ENCODE measurements at regions not wholly inside any gene's neighbourhood (a gene's known extent, or its start where the extent isn't known, plus 50 kb on each side); places are given as distances from the start of the nearest gene placed in this dataset.
"Not testable (repeated sequence)": the region's sequence is repeated elsewhere in the genome, so short reads cannot be mapped to it uniquely, and the experiment has no call there.

GRCh38 chr10:20573924-20574323 lies 323.2 kb downstream of the NEBL start:
- Histone ChIP-seq H2AK5ac (ENCODE audit: low read depth, low read length) (no peak overlapping the region), H2BK15ac (ENCODE audit: low read length) (no peak overlapping the region), H2BK5ac (ENCODE audit: low read length) (no peak overlapping the region), H3K9me3 (replicated peaks in 1 of 2; ENCODE audit: control insufficient read depth in 2 of 2, insufficient read depth in 1 of 2, low read depth in 1 of 2, low read length in 2 of 2) (no peaks in the 10 kb centered on the region), H3K36me3 (replicated peaks in 1 of 2; ENCODE audit: control insufficient read depth in 2 of 2, insufficient read depth in 2 of 2, low read length in 2 of 2) (no peaks in the 10 kb centered on the region), H4K8ac (ENCODE audit: low read depth, low read length) (no peak overlapping the region), H3K23ac (ENCODE audit: low read depth, low read length, poor library complexity) (no peak overlapping the region), H3K18ac (ENCODE audit: low read length) (no peak overlapping the region), H2AFZ (ENCODE audit: low read length) (no peak overlapping the region), H2BK120ac (ENCODE audit: low read depth, low read length) (no peak overlapping the region), H3K14ac (ENCODE audit: low read length) (no peak overlapping the region), H3K4ac (ENCODE audit: low read length) (no peak overlapping the region), H3K4me1 (ENCODE audit: control insufficient read depth in 2 of 2, insufficient read depth in 1 of 2, low read depth in 1 of 2, low read length in 2 of 2) (peaks cover 0 to 2% of the 10 kb centered on the region in 2 donors), H3K9ac (ENCODE audit: low read depth, low read length, poor library complexity) (no peak overlapping the region), H3K27ac (replicated peaks; ENCODE audit: low read length) (no peak overlapping the region), H3K27me3 (ENCODE audit: control insufficient read depth in 3 of 3, insufficient read depth in 3 of 3, low read depth in 1 of 3, low read length in 3 of 3) (no peaks in the 10 kb centered on the region), H3K4me3 (ENCODE audit: low read length in 2 of 2) (no peak overlapping the region), H3K4me2 (ENCODE audit: insufficient read depth, low read length, poor library complexity, severe bottlenecking) (no peak overlapping the region), H4K91ac (ENCODE audit: low read depth, low read length, poor library complexity) (no peak overlapping the region), H3K79me1 (ENCODE audit: low read depth, low read length) (no peaks in the 10 kb centered on the region), H2BK12ac (ENCODE audit: low read length) (no peak overlapping the region)
- no peak for DNase-seq (ENCODE audit: low spot score)
- no CpG with 5 or more reads among the region's 2 CpGs for WGBS, 2 donors (ENCODE audit: extremely low coverage in 2 of 2, insufficient read length in 2 of 2, insufficient replicate concordance in 1 of 2)

DNA sequence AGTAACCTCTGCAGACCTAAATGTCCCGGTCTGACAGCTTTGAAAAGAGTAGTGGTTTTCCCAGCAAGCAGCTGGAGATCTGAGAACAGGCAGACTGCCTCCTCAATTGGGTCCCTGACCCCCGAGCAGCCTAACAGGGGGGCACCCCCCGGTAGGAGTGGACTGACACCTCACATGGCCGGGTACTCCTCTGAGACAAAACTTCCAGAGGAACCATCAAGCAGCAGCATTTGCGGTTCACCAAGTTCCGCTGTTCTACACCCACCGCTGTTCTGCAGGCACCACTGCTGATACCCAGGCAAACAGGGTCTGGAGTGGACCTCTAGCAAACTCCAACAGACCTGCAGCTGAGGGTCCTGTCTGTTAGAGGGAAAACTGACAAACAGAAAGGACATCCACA lies 341.1 kb downstream of the NEBL start:
- H3K79me1 ChIP-seq (ENCODE audit: low read depth, low read length); H4K91ac ChIP-seq (ENCODE audit: low read depth, low read length, poor library complexity); H3K27ac ChIP-seq (replicated peaks; ENCODE audit: low read length); H3K23ac ChIP-seq (ENCODE audit: low read depth, low read length, poor library complexity); H2AK5ac ChIP-seq (ENCODE audit: low read depth, low read length); H3K4ac ChIP-seq (ENCODE audit: low read length); H2BK120ac ChIP-seq (ENCODE audit: low read depth, low read length); H3K14ac ChIP-seq (ENCODE audit: low read length); H3K4me2 ChIP-seq (ENCODE audit: insufficient read depth, low read length, poor library complexity, severe bottlenecking); DNase-seq (ENCODE audit: low spot score); H3K4me1 ChIP-seq (ENCODE audit: control insufficient read depth in 2 of 2, insufficient read depth in 1 of 2, low read depth in 1 of 2, low read length in 2 of 2); H2BK5ac ChIP-seq (ENCODE audit: low read length); H3K4me3 ChIP-seq (ENCODE audit: low read length in 2 of 2); H2BK15ac ChIP-seq (ENCODE audit: low read length); H4K8ac ChIP-seq (ENCODE audit: low read depth, low read length); H3K9ac ChIP-seq (ENCODE audit: low read depth, low read length, poor library complexity); H2BK12ac ChIP-seq (ENCODE audit: low read length); H3K9me3 ChIP-seq (replicated peaks in 1 of 2; ENCODE audit: control insufficient read depth in 2 of 2, insufficient read depth in 1 of 2, low read depth in 1 of 2, low read length in 2 of 2); H2AFZ ChIP-seq (ENCODE audit: low read length); H3K27me3 ChIP-seq (ENCODE audit: control insufficient read depth in 3 of 3, insufficient read depth in 3 of 3, low read depth in 1 of 3, low read length in 3 of 3); H3K36me3 ChIP-seq (replicated peaks in 1 of 2; ENCODE audit: control insufficient read depth in 2 of 2, insufficient read depth in 2 of 2, low read length in 2 of 2); H3K18ac ChIP-seq (ENCODE audit: low read length): not testable (repeated sequence)
- no CpG with 5 or more reads among the region's 7 CpGs for WGBS, 2 donors (ENCODE audit: extremely low coverage in 2 of 2, insufficient read length in 2 of 2, insufficient replicate concordance in 1 of 2)

- H2AFZ ChIP-seq (ENCODE audit: low read length): no peak overlapping the region
- no peak overlapping the region for H3K9ac ChIP-seq (ENCODE audit: low read depth, low read length, poor library complexity)
- no peak overlapping the region for H3K27ac ChIP-seq (replicated peaks; ENCODE audit: low read length)
- H3K4me3 ChIP-seq (ENCODE audit: low read length in 2 of 2): no peak overlapping the region
- H3K9me3 ChIP-seq (replicated peaks in 1 of 2; ENCODE audit: control insufficient read depth in 2 of 2, insufficient read depth in 1 of 2, low read depth in 1 of 2, low read length in 2 of 2): peaks cover 0 to 1% of the 10 kb centered on the region in 2 donors
- H2BK15ac ChIP-seq (ENCODE audit: low read length): no peak overlapping the region
- H3K4me2 ChIP-seq (ENCODE audit: insufficient read depth, low read length, poor library complexity, severe bottlenecking): no peak overlapping the region
- H3K14ac ChIP-seq (ENCODE audit: low read length): no peak overlapping the region
- no peak overlapping the region for H2BK12ac ChIP-seq (ENCODE audit: low read length)
- no peak overlapping the region for H2BK5ac ChIP-seq (ENCODE audit: low read length)
- H3K36me3 ChIP-seq (replicated peaks in 1 of 2; ENCODE audit: control insufficient read depth in 2 of 2, insufficient read depth in 2 of 2, low read length in 2 of 2): no peaks in the 10 kb centered on the region
- H3K4me1 ChIP-seq (ENCODE audit: control insufficient read depth in 2 of 2, insufficient read depth in 1 of 2, low read depth in 1 of 2, low read length in 2 of 2): no peaks in the 10 kb centered on the region
- no peak overlapping the region for H2BK120ac ChIP-seq (ENCODE audit: low read depth, low read length)
- H4K91ac ChIP-seq (ENCODE audit: low read depth, low read length, poor library complexity): no peak overlapping the region
- H3K79me1 ChIP-seq (ENCODE audit: low read depth, low read length): no peaks in the 10 kb centered on the region
- no peaks in the 10 kb centered on the region for H3K27me3 ChIP-seq (ENCODE audit: control insufficient read depth in 3 of 3, insufficient read depth in 3 of 3, low read depth in 1 of 3, low read length in 3 of 3)
- H2AK5ac ChIP-seq (ENCODE audit: low read depth, low read length): no peak overlapping the region
- no CpG with 5 or more reads among the region's 3 CpGs for WGBS, 2 donors (ENCODE audit: extremely low coverage in 2 of 2, insufficient read length in 2 of 2, insufficient replicate concordance in 1 of 2)
- no peak for DNase-seq (ENCODE audit: low spot score)
- no peak overlapping the region for H4K8ac ChIP-seq (ENCODE audit: low read depth, low read length)
- H3K4ac ChIP-seq (ENCODE audit: low read length): no peak overlapping the region
- H3K18ac ChIP-seq (ENCODE audit: low read length): no peak overlapping the region
- no peak overlapping the region for H3K23ac ChIP-seq (ENCODE audit: low read depth, low read length, poor library complexity)
Measured at GRCh38 chr10:20552382-20552781, 344.7 kb downstream of the NEBL start.

GRCh38 chr10:20551761-20552160 lies 345.4 kb downstream of the NEBL start:
- WGBS, 2 donors (ENCODE audit: extremely low coverage in 2 of 2, insufficient read length in 2 of 2, insufficient replicate concordance in 1 of 2): no CpG with 5 or more reads among the region's 2 CpGs

More at GRCh38 chr10:20551761-20552160, 345.4 kb downstream of the NEBL start:
- Histone ChIP-seq H3K23ac (ENCODE audit: low read depth, low read length, poor library complexity) (no peak overlapping the region), H2BK5ac (ENCODE audit: low read length) (no peak overlapping the region), H3K36me3 (replicated peaks in 1 of 2; ENCODE audit: control insufficient read depth in 2 of 2, insufficient read depth in 2 of 2, low read length in 2 of 2) (no peaks in the 10 kb centered on the region), H3K27me3 (ENCODE audit: control insufficient read depth in 3 of 3, insufficient read depth in 3 of 3, low read depth in 1 of 3, low read length in 3 of 3) (no peaks in the 10 kb centered on the region), H2AK5ac (ENCODE audit: low read depth, low read length) (no peak overlapping the region), H3K27ac (replicated peaks; ENCODE audit: low read length) (no peak overlapping the region), H3K4me1 (ENCODE audit: control insufficient read depth in 2 of 2, insufficient read depth in 1 of 2, low read depth in 1 of 2, low read length in 2 of 2) (no peaks in the 10 kb centered on the region), H3K4ac (ENCODE audit: low read length) (no peak overlapping the region), H2BK120ac (ENCODE audit: low read depth, low read length) (no peak overlapping the region), H3K14ac (ENCODE audit: low read length) (no peak overlapping the region), H2BK15ac (ENCODE audit: low read length) (no peak overlapping the region), H3K9me3 (replicated peaks in 1 of 2; ENCODE audit: control insufficient read depth in 2 of 2, insufficient read depth in 1 of 2, low read depth in 1 of 2, low read length in 2 of 2) (peaks cover 0 to 1% of the 10 kb centered on the region in 2 donors), H3K79me1 (ENCODE audit: low read depth, low read length) (no peaks in the 10 kb centered on the region), H2AFZ (ENCODE audit: low read length) (no peak overlapping the region), H3K4me2 (ENCODE audit: insufficient read depth, low read length, poor library complexity, severe bottlenecking) (no peak overlapping the region), H3K9ac (ENCODE audit: low read depth, low read length, poor library complexity) (no peak overlapping the region), H2BK12ac (ENCODE audit: low read length) (no peak overlapping the region), H3K4me3 (ENCODE audit: low read length in 2 of 2) (no peak overlapping the region), H3K18ac (ENCODE audit: low read length) (no peak overlapping the region), H4K8ac (ENCODE audit: low read depth, low read length) (no peak overlapping the region), H4K91ac (ENCODE audit: low read depth, low read length, poor library complexity) (no peak overlapping the region)
- DNase-seq (ENCODE audit: low spot score): no peak

Measured in neuronal stem cell (in vitro differentiated cells).